ENCODE measurements at regions not wholly inside any gene's neighbourhood (a gene's known extent, or its start where the extent isn't known, plus 50 kb on each side); places are given as distances from the start of the nearest gene placed in this dataset.

GRCh38 chr18:38868757-38869156, 1303.2 kb upstream of the CELF4 start:
- TF ChIP-seq, protein P1, sequence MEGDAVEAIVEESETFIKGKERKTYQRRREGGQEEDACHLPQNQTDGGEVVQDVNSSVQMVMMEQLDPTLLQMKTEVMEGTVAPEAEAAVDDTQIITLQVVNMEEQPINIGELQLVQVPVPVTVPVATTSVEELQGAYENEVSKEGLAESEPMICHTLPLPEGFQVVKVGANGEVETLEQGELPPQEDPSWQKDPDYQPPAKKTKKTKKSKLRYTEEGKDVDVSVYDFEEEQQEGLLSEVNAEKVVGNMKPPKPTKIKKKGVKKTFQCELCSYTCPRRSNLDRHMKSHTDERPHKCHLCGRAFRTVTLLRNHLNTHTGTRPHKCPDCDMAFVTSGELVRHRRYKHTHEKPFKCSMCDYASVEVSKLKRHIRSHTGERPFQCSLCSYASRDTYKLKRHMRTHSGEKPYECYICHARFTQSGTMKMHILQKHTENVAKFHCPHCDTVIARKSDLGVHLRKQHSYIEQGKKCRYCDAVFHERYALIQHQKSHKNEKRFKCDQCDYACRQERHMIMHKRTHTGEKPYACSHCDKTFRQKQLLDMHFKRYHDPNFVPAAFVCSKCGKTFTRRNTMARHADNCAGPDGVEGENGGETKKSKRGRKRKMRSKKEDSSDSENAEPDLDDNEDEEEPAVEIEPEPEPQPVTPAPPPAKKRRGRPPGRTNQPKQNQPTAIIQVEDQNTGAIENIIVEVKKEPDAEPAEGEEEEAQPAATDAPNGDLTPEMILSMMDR (IDR thresholded peaks at IDR 0.05; ENCODE audit: low read depth, low read length) = no peak
- TF ChIP-seq, protein P2, sequence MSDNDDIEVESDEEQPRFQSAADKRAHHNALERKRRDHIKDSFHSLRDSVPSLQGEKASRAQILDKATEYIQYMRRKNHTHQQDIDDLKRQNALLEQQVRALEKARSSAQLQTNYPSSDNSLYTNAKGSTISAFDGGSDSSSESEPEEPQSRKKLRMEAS (IDR thresholded peaks at IDR 0.05; ENCODE audit: low read depth, low read length) = no peak
- TF ChIP-seq POLR2A (IDR thresholded peaks at IDR 0.05; ENCODE audit: extremely low read depth, insufficient read length) (no peak), MYC (IDR thresholded peaks at IDR 0.05; ENCODE audit: low read depth, low read length) (no peak)
